MM.1S (cell line): ENCODE measurements at regions not wholly inside any gene's neighbourhood (a gene's known extent, or its start where the extent isn't known, plus 50 kb on each side); places are given as distances from the start of the nearest gene placed in this dataset.

Experiments used
- DNase-seq: peaks from one replicate; pipeline ENCODE4 v3.0.0-alpha.2; 2015
- H2AFZ ChIP-seq: fragments of 300-600 bp; sonication (generic); 2 replicates; pipeline ENCODE4 v1.6.0; 2016; ENCODE audit warnings: antibody characterized with exemption, low read length
- H3F3A ChIP-seq: fragments of 300-600 bp; sonication (generic); 2 replicates; pipeline ENCODE4 v1.6.1; 2016; ENCODE audit warnings: mild to moderate bottlenecking, antibody characterized with exemption, low read length, moderate library complexity, mixed read lengths; ENCODE audit not compliant: insufficient read depth
- H3K27ac ChIP-seq: fragments of 300-600 bp; sonication (generic); 2 replicates; pipeline ENCODE4 v1.5.1; 2016; ENCODE audit warnings: mild to moderate bottlenecking, low read length
- H3K27me3 ChIP-seq: fragments of 300-600 bp; sonication (generic); replicated peaks from 2 replicates; pipeline ENCODE4 v1.6.0; 2016; ENCODE audit warnings: low read length; ENCODE audit not compliant: insufficient read depth
- H3K36me3 ChIP-seq: fragments of 300-600 bp; sonication (generic); replicated peaks from 2 replicates; pipeline ENCODE4 v1.6.1; 2016; ENCODE audit warnings: mild to moderate bottlenecking, low read length, mixed read lengths; ENCODE audit not compliant: insufficient read depth
- H3K4me1 ChIP-seq: fragments of 300-600 bp; sonication (generic); 2 replicates; pipeline ENCODE4 v1.6.1; 2016; ENCODE audit warnings: low read length, mixed read lengths
- H3K4me2 ChIP-seq: fragments of 300-600 bp; sonication (generic); 2 replicates; pipeline ENCODE4 v1.6.0; 2016; ENCODE audit warnings: low read depth, low read length
- H3K4me3 ChIP-seq: fragments of 300-600 bp; sonication (generic); 2 replicates; pipeline ENCODE4 v1.5.1; 2016; ENCODE audit warnings: low read length, mixed read lengths
- H3K79me2 ChIP-seq: fragments of 300-600 bp; sonication (generic); 2 replicates; pipeline ENCODE4 v1.6.1; 2016; ENCODE audit warnings: mixed run types, low read length, mixed read lengths
- H3K9ac ChIP-seq: fragments of 300-600 bp; sonication (generic); 2 replicates; pipeline ENCODE4 v1.6.1; 2016; ENCODE audit warnings: low read length, mixed read lengths
- H3K9me2 ChIP-seq: fragments of 300-600 bp; sonication (generic); replicated peaks from 2 replicates; pipeline ENCODE4 v1.6.1; 2016; ENCODE audit warnings: mild to moderate bottlenecking, low read length, mixed read lengths; ENCODE audit not compliant: insufficient read depth
- H3K9me3 ChIP-seq: fragments of 300-600 bp; sonication (generic); replicated peaks from 2 replicates; pipeline ENCODE4 v1.6.1; 2016; ENCODE audit warnings: mild to moderate bottlenecking, low read length, mixed read lengths; ENCODE audit not compliant: insufficient read depth
- H4K20me1 ChIP-seq: fragments of 300-600 bp; sonication (generic); 2 replicates; pipeline ENCODE4 v1.6.1; 2016; ENCODE audit warnings: mild to moderate bottlenecking, low read length, moderate library complexity, mixed read lengths; ENCODE audit not compliant: insufficient read depth
- CTCF ChIP-seq: fragments of 300-600 bp; sonication (generic); IDR thresholded peaks from 2 replicates; pipeline ENCODE4 v1.5.1; 2016; ENCODE audit warnings: antibody characterized with exemption, low read length, mixed read lengths
- EZH2 ChIP-seq: fragments of 300-600 bp; sonication (generic); optimal IDR thresholded peaks from 2 replicates; pipeline ENCODE3; 2017; ENCODE audit warnings: low read depth, mild to moderate bottlenecking, antibody characterized with exemption, low read length, mixed read lengths
- EZH2phosphoT487 ChIP-seq: fragments of 300-600 bp; sonication (generic); IDR thresholded peaks from 2 replicates; pipeline ENCODE4 v1.6.1; 2018; ENCODE audit warnings: antibody characterized with exemption, low read length

- Histone ChIP-seq H3K9me2 (no peaks in the 10 kb centered on the region), H3K4me3 (no peak overlapping the region), H3K36me3 (no peaks in the 10 kb centered on the region), H3K4me1 (no peaks in the 10 kb centered on the region), H3K27me3 (no peaks in the 10 kb centered on the region), H3F3A (no peaks in the 10 kb centered on the region), H2AFZ (no peak overlapping the region), H3K79me2 (no peaks in the 10 kb centered on the region), H4K20me1 (no peaks in the 10 kb centered on the region), H3K4me2 (no peak overlapping the region), H3K9me3 (no peaks in the 10 kb centered on the region), H3K27ac (no peak overlapping the region), H3K9ac (no peak overlapping the region)
- DNase-seq = no peak
- TF ChIP-seq CTCF = no peak
- no peak for TF ChIP-seq EZH2phosphoT487
- no peak for TF ChIP-seq EZH2
Measured at GRCh38 chr7:42993038-42993437, 60.9 kb downstream of the MRPL32 start.

GRCh38 chr7:42994096-42994495 is 61.9 kb downstream of the MRPL32 start:
- Histone ChIP-seq H3K4me3 (no peak overlapping the region), H3F3A (no peaks in the 10 kb centered on the region), H3K36me3 (no peaks in the 10 kb centered on the region), H4K20me1 (no peaks in the 10 kb centered on the region), H3K27me3 (no peaks in the 10 kb centered on the region), H3K4me1 (no peaks in the 10 kb centered on the region), H3K9me3 (no peaks in the 10 kb centered on the region), H3K79me2 (no peaks in the 10 kb centered on the region), H3K27ac (no peak overlapping the region), H3K9me2 (no peaks in the 10 kb centered on the region), H3K4me2 (no peak overlapping the region), H3K9ac (no peak overlapping the region), H2AFZ (no peak overlapping the region)
- TF ChIP-seq EZH2phosphoT487 (no peak), EZH2 (no peak), CTCF (no peak)
- DNase-seq = no peak

GRCh38 chr7:42997611-42998010 is 65.4 kb downstream of the MRPL32 start:
- DNase-seq = no peak
- TF ChIP-seq CTCF (no peak), EZH2phosphoT487 (no peak), EZH2 (no peak)
- no peaks in the 10 kb centered on the region for H3F3A ChIP-seq
- no peaks in the 10 kb centered on the region for H3K36me3 ChIP-seq
- H3K27ac ChIP-seq = no peak overlapping the region
- H3K9me3 ChIP-seq = no peaks in the 10 kb centered on the region
- no peaks in the 10 kb centered on the region for H3K27me3 ChIP-seq
- H2AFZ ChIP-seq = no peak overlapping the region
- no peak overlapping the region for H3K4me2 ChIP-seq
- H3K9ac ChIP-seq = no peak overlapping the region
- H3K4me3 ChIP-seq = no peak overlapping the region
- H3K4me1 ChIP-seq = no peaks in the 10 kb centered on the region
- H4K20me1 ChIP-seq = no peaks in the 10 kb centered on the region
- no peaks in the 10 kb centered on the region for H3K9me2 ChIP-seq
- no peaks in the 10 kb centered on the region for H3K79me2 ChIP-seq
